Ishikawa (cell line): ENCODE measurements at regions not wholly inside any gene's neighbourhood (a gene's known extent, or its start where the extent isn't known, plus 50 kb on each side); places are given as distances from the start of the nearest gene placed in this dataset.

Experiments used
- CEBPB ChIP-seq: IDR thresholded peaks from 2 replicates; pipeline ENCODE4 v1.6.1; 2012
- CREB1 ChIP-seq: IDR thresholded peaks from 2 replicates; pipeline ENCODE4 v1.6.1; 2012; ENCODE audit warnings: low read depth
- MAX ChIP-seq: IDR thresholded peaks from 2 replicates; pipeline ENCODE4 v1.6.1; 2012
- RAD21 ChIP-seq: IDR thresholded peaks from 2 replicates; pipeline ENCODE4 v1.6.1; 2012; ENCODE audit warnings: low read depth
- REST ChIP-seq: IDR thresholded peaks from 2 replicates; pipeline ENCODE4 v1.6.1; 2012; ENCODE audit warnings: low read depth, mild to moderate bottlenecking
- TAF1 ChIP-seq: IDR thresholded peaks from 2 replicates; pipeline ENCODE4 v1.6.1; 2012; ENCODE audit warnings: low read depth, mild to moderate bottlenecking
- YY1 ChIP-seq: IDR thresholded peaks from 2 replicates; pipeline ENCODE4 v1.6.1; 2012; ENCODE audit warnings: low read depth
- ZBTB7A ChIP-seq: IDR thresholded peaks from 2 replicates; pipeline ENCODE4 v1.6.1; 2012; ENCODE audit warnings: low read depth
- TF ChIP-seq, protein P1 (sequence below): IDR thresholded peaks from 2 replicates; pipeline ENCODE4 v1.6.1; 2012

DNA sequence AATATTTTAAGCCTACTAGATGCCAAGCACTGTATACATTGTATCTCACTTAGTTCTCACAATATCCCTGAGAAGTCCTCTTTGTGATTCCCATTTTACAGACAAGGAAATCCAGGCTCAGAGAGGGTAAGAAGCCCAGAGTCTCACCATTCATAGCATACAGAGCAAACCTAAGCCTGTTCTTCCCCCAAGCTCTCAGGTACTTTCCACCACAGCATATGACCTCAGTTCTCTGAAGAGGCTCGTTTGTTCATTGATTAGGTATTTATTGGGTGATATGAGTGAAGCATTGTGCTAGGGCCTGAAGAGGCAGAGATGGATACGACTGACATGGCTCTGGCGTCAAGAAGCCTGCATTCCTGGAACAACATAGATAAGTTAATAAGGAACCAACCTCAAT is 310.9 kb upstream of the UMPS start:
- TF ChIP-seq CEBPB (no peak), YY1 (no peak), CREB1 (no peak), ZBTB7A (no peak), REST (no peak), MAX (no peak), RAD21 (no peak), TAF1 (no peak)
- TF ChIP-seq, protein P1, sequence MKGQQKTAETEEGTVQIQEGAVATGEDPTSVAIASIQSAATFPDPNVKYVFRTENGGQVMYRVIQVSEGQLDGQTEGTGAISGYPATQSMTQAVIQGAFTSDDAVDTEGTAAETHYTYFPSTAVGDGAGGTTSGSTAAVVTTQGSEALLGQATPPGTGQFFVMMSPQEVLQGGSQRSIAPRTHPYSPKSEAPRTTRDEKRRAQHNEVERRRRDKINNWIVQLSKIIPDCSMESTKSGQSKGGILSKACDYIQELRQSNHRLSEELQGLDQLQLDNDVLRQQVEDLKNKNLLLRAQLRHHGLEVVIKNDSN = no peak
